Activated naive CD4-positive, alpha-beta T cell treated with Interleukin-2 at 50 U/mL for 16 hours (primary cell): ENCODE measurements at regions not wholly inside any gene's neighbourhood (a gene's known extent, or its start where the extent isn't known, plus 50 kb on each side); places are given as distances from the start of the nearest gene placed in this dataset.

Source experiments
- DNase-seq: peaks from one replicate; pipeline ENCODE4 v3.0.0-alpha.2; 2020

DNA sequence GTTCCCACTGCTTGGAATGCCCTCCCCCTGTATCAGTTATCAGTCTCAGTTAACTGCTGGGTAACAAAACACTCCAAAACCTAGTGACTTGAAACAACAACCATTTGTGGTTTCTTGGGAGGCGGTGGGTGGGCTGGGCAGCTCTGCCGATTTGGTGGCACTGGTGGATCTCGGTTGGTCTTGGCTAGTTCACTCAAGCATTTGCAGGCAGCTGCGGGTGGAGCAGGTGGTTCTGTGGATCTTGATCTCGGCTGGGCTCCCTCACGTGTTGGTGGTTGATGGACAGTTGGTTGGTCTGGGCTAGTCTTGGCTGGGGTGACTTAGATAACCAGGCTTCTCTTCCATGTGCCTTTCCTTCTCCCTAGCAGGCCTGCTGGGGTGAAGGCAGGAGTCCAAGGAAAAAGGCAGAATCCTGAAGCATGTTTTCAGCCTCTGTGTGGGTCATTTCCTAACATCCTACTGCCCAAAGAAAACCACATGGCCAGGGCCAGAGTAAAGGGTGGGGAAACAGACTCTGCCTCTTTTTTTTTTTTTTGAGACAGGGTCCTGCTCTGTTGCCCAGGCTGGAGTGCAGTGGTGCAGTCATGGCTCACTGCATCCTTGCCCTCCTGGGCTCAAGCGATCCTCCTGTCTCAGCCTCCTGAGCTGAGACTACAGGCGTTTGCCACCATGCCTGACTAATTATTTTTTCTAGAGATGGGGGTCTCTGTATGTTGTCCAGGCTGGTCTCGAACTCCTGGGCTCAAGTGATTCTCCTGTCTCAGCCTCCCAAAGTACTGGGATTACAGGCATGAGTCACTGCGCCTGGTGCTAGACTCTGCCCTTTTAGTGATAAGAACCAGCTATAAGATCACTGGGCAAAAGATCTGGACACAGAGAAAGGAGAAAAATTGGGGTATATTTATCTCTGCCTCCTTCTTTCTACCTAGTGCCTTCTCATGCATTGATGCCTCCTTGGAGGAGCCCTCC, 183.7 kb downstream of the RGS3 start:
- no peak for DNase-seq

- no peak for DNase-seq
Observed at GRCh38 chr9:113648048-113648447, 184.5 kb downstream of the RGS3 start.

DNA sequence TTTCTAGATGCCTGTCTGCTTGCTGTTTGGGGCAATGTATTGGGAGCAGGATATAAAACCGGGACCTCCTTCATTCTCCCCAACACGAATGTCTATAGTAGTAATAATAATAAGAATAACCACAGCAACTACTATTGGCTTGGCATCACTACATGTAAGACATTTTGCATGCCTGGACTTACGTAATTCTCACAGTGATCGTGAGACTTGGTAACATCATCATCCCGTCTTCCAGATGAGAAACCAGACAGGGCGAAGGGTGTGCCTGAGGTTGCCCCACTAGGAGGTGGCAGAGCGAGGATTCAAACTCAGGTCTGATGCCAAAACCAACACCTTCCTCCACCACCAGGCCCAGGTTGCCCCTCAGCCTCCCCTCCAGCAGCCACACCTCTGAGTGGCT, 185.1 kb downstream of the RGS3 start:
- DNase-seq: no peak

GRCh38 chr9:113649054-113649453, 185.5 kb downstream of the RGS3 start:
- no peak for DNase-seq

DNA sequence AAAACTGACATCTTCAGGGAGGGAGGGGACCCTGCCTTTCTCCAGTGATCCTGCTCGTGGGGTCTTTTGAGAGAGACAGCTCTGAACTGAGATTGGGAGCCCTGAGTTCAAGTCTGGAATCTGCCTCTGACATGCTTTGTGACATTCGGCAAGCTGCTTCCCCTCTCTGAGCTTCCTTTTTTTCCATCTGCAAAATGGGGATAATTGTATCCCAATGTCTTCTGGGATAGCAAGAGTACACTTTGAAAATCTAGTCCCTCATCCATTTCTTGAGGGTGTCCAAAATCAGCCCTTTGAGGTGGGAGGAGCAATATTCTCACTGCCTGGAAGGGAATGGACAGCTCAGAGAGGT, 186.3 kb downstream of the RGS3 start:
- no peak for DNase-seq

GRCh38 chr9:113650207-113651131, 186.9 kb downstream of the RGS3 start:
- no peak for DNase-seq

DNA sequence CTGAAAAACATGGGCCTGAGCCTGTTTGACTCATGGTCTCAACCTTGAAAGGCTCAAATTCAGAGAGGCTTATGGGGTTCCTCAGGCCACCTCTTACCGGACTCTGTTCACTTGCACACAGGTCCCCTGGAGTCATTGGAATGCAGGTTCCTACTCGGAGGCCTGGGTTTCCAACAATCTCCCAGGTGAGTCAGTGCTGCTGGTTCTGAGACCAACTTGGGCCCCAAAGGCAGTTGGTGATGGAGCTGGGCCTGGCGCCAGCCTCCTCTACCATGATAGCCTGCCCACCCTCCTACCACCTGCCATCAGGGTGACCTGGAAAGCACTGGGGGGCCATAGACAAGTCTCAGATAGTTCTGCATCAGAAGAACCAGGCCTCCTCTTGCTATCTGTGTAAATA, 188.4 kb downstream of the RGS3 start:
- DNase-seq: no peak

GRCh38 chr9:113652355-113653152, 189.0 kb downstream of the RGS3 start:
- DNase-seq: no peak

DNA sequence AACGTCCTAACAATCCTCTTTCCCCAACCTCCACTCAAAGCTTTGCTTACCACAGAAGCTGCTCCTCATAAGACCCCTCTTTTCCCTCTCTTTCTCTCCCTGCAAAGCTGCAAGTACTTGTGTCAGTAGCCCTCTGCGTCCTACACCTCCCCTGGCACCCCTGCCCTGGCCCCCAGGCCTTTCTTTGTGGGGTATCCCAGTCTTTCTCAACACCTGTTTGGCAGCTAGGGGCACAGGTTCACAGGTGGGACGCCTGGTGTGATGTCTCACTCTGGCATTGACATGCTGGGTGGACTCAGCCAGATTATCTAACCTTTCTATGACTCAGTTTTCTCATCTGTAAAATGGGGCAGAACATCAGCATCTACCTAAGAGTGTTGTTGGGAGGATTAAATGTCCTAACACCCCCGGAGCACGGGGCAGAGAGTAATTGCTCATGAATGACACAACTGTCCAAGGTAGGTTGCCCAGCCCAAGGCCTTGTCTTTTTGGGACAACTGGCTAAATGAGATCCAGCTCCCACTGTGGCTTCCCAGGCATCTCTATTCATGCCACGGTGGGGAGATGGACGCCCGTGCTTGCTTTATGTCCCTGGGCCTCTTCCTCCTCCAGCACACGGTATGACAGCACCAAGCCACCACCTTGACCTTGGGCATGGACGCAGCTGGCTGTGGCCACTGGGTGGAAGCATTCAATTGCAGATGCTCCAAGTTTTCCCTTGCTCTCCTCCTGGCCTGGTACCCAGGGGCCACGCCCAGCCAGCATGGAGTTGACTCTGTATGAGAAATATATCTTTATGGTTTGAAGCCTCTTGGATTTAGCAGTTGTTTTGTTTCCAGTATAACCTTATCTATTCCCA, 190.4 kb downstream of the RGS3 start:
- no peak for DNase-seq

DNA sequence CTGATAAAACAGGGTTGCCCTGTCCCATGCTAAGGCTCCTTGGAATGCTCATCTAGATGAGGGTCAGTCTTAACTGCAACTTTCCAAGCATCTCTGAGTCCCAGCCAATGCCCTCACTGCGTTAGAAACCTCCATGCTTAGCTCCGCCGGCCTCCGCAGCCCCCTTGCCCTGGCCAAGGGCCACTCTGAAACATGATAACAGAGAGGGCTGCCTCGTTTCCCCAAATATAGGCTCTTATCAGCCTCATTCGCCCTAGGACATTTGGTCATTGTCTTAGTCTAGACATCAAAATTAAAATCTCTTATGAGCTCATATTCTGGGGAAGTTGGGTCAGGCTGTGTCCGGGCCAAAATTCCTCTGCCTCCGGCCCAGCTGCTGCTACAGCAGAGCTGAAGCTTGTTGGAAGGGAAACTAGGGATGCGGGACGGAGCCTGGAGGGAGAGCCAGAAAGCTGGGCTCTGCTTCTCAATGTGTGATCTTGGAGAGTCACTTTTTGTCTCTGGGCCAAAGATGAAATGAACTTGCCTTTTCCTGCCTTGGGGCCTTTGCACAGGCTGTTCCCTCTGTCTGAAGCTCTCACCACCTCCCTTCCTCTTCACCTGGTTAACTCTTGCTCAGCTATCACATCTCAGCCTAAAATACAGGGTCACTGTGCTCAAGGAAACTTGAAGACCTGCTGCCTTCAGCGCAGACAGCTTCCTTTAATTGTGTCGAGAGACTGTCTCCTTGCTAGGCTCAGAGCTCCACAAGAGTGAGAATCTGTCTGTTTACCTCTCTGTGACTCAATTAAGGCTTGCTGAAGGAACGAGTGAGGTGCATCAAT, 191.3 kb downstream of the RGS3 start:
- DNase-seq: no peak

- no peak for DNase-seq
Observed at GRCh38 chr9:113656771-113657670, 193.5 kb downstream of the RGS3 start.

GRCh38 chr9:113657765-113658544, 194.4 kb downstream of the RGS3 start:
- DNase-seq: peak; percentile 81

DNA sequence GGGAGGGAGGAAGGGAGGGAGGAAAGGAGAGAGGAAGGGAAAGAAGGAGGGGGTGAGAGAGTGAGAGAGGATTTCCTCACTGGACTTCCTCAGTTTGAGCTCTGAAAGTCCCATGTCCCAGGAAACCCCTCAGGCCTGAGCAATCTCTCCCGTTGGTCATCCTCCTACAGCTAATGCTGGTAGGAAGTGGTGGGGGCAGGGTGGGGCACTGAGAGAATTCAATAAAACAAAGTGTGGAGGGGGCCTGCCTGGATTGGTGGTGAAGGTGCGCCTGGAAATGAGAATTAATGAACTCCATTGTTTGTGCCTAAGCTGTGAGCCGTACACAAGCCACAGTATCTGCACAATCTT, 195.0 kb downstream of the RGS3 start:
- no peak for DNase-seq

DNA sequence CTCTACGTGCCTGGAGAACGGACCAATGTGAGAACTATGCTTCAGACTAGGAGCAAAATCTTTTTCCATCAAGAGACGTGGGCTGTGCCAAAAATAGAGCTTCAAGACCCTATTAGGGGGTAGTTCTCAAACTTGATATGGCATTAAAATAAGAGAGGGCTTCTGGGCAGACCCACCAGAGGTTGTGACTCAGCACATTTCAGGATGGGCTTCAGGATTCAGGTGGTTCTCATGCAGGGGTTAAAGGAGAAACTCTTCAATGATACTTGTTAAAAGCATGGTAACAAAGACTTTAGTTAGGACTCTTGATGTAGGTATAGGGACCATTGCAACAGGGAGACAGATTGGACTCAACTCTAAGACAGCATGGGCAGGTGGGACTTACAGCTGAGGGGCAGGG, 195.5 kb downstream of the RGS3 start:
- DNase-seq: no peak

DNA sequence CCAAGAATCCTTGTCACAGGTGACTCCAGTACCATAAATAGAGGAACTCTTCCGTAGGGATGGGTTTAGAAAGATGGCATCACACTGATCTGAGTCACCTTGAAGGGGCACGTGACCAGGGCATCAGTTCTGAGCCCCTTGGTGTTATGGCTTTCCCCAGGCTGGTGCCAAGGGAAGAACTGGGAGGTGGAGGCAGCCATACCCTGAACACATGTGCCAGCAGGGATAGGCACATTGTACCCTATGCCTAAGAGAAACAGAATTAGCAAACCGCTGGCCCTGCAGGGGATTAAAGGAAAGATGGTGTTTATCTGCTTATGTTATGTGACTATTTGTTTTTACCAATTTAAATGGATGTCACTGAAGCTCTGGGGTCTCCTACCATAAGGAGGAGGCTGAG, 196.2 kb downstream of the RGS3 start:
- DNase-seq: no peak

DNA sequence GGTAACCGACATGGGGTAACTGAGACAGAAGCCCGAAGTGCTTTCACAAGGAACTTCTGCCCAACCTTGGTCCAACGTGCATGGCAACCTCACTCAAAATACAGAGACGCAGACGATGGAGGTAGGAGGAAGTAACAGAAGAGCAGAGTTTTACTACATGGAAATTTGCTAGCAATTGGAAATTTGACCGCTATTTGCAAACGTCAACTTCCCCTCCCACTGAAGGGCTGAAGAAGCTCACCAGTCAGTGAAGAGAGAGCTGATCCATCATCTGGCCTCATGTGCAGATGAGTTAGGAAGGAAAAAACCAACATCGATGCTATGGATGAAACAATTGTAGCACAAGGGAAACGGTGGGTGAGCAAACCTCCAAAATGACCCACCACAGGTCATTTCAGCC, 196.7 kb downstream of the RGS3 start:
- DNase-seq: no peak

DNA sequence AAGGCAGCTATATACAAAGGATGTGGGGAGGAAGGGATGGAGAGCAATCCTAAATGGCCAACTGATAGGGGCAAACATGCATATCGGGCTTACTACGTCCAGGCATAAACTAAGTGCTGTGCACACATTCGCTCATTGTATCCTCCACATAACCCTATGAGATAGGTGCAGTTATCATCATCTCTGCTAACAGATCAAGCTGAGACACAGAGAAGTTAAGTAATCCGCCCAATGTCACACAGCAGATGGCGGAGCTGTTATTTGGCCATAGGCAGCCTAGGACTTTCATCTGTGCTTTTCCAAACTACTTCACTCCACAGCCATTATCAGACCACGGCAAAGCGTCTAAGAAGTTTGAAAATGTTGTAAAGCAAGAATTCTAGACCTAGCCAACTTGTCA, 197.5 kb downstream of the RGS3 start:
- DNase-seq: no peak

DNA sequence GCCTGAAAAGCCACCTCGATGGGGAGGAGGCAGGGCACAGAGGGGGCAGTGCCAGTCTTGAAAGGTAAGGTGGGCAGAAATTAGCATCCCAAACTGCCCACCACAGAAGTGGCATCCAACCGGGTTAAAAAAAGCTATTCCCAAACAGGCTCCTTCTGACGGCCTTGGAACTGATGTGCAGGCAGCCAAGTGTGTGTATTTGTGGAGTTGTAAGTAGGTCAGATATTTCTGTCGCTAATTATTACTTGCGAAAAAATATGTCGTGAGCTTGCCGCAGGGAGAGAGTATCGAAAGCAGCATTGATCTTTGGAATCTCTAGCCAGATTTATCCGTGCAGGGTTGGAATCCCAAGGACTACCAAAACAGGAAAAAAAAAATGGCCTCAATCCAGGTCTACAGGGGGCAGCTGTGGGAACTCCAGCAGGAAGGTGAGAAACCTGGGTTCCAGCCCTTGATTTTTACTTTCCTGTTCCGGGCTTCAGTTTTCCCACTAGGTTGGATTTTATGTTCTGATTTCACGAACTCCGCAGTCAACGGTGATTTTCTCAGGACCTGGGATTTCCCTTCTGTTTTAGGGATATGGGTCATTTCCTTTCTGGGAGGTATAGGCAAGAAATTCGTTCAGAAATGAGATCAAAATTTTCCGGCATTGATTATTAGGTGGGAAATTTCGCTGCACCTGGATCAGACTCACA, 200.8 kb downstream of the RGS3 start:
- no peak for DNase-seq

- DNase-seq: no peak
Observed at GRCh38 chr9:113665064-113665463, 201.5 kb downstream of the RGS3 start.
